Neural progenitor cell (in vitro differentiated cells): ENCODE measurements at regions not wholly inside any gene's neighbourhood (a gene's known extent, or its start where the extent isn't known, plus 50 kb on each side); places are given as distances from the start of the nearest gene placed in this dataset.

Experiments
- EZH2 ChIP-seq: fragments of 200-600 bp; sonication (generic); IDR thresholded peaks from 2 replicates; pipeline ENCODE4 v1.6.1; 2017; ENCODE audit warnings: antibody characterized with exemption, mild to moderate bottlenecking, moderate library complexity
- EZH2phosphoT487 ChIP-seq: fragments of 200-600 bp; sonication (generic); IDR thresholded peaks from 2 replicates; pipeline ENCODE4 v1.6.1; 2017; ENCODE audit warnings: antibody characterized with exemption
- TF ChIP-seq, protein P1 (sequence below): fragments of 200-600 bp; sonication (generic); IDR thresholded peaks from 2 replicates; pipeline ENCODE4 v1.5.1; 2017; ENCODE audit warnings: antibody characterized with exemption, mild to moderate bottlenecking

DNA sequence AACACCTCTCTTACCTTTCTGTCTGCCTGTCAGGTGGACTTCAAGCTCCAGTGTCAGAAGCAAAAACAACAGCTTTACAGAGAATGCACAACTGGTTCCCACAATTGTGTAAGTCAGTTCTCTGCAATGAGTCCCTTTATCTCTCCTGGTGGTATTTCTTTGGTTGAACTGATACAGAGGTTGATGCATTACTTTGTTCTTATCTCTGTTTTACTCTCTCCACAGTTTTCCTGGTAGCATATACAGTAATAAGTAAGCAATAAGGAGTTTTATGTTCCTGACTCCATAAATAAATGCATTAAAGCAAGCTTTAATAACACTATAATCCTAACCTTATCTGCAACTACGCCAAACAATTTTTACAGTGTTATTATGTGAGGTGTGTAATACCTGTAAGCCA, 310.3 kb upstream of the GYPC start:
- TF ChIP-seq, protein P1, sequence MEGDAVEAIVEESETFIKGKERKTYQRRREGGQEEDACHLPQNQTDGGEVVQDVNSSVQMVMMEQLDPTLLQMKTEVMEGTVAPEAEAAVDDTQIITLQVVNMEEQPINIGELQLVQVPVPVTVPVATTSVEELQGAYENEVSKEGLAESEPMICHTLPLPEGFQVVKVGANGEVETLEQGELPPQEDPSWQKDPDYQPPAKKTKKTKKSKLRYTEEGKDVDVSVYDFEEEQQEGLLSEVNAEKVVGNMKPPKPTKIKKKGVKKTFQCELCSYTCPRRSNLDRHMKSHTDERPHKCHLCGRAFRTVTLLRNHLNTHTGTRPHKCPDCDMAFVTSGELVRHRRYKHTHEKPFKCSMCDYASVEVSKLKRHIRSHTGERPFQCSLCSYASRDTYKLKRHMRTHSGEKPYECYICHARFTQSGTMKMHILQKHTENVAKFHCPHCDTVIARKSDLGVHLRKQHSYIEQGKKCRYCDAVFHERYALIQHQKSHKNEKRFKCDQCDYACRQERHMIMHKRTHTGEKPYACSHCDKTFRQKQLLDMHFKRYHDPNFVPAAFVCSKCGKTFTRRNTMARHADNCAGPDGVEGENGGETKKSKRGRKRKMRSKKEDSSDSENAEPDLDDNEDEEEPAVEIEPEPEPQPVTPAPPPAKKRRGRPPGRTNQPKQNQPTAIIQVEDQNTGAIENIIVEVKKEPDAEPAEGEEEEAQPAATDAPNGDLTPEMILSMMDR: no peak
- no peak for TF ChIP-seq EZH2
- no peak for TF ChIP-seq EZH2phosphoT487
